IMR-90 (cell line): ENCODE measurements at regions not wholly inside any gene's neighbourhood (a gene's known extent, or its start where the extent isn't known, plus 50 kb on each side); places are given as distances from the start of the nearest gene placed in this dataset.

Experiments used
- ATAC-seq: fragments of 200-7000 bp; cut with Tn5 transposase; 2 replicates; pipeline ENCODE4 v1.9.1; 2020; ENCODE audit warnings: low read depth, mild to moderate bottlenecking, moderate library complexity
- BruUV-seq: library from RNA; stranded (reverse); fragments of 400-500 nt; replicated peaks from 2 replicates; lab custom pipeline; 2021; lab: Mats Ljungman, UMichigan
- CTCF ChIA-PET: fragments of 300-600 bp; formaldehyde crosslinking; extraction: SDS; loops from one replicate; lab custom pipeline; 2021; ENCODE audit warnings: antibody characterized with exemption; lab: Yijun Ruan, JAX
- POLR2A ChIA-PET: fragments of 300-600 bp; sonication (Branson Sonifier 250); formaldehyde crosslinking; loops from one replicate; lab custom pipeline; 2022; ENCODE audit warnings: antibody characterized with exemption; ENCODE audit not compliant: unreplicated experiment; lab: Charles Lee
- DNase-seq: peaks from one replicate; pipeline ENCODE4 v3.0.0; 2013
- H2AFZ ChIP-seq: replicated peaks from 2 replicates; pipeline ENCODE3; 2013; ENCODE audit warnings: low read length, mild to moderate bottlenecking; ENCODE audit not compliant: poor library complexity
- H2AK5ac ChIP-seq: 2 replicates; pipeline ENCODE4 v1.6.1; 2013; ENCODE audit warnings: low read depth, low read length, inconsistent platforms
- H2AK9ac ChIP-seq: replicated peaks from 2 replicates; pipeline ENCODE3; 2013; ENCODE audit warnings: mild to moderate bottlenecking, low read depth, low read length, moderate library complexity; ENCODE audit not compliant: poor library complexity
- H2BK120ac ChIP-seq: 2 replicates; pipeline ENCODE4 v1.6.1; 2013; ENCODE audit warnings: low read depth, low read length, inconsistent platforms
- H2BK15ac ChIP-seq: 3 replicates; pipeline ENCODE4 v1.6.1; 2013; ENCODE audit warnings: low read depth, low read length, inconsistent platforms
- H2BK20ac ChIP-seq: 2 replicates; pipeline ENCODE4 v1.6.1; 2013; ENCODE audit warnings: low read depth, mild to moderate bottlenecking, inconsistent platforms, low read length, moderate library complexity
- H2BK5ac ChIP-seq: 2 replicates; pipeline ENCODE4 v1.6.1; 2013; ENCODE audit warnings: mild to moderate bottlenecking, low read depth, low read length, inconsistent platforms; ENCODE audit not compliant: poor library complexity, severe bottlenecking
- H3K14ac ChIP-seq: replicated peaks from 2 replicates; pipeline ENCODE4 v1.6.1; 2013; ENCODE audit warnings: low read depth, low read length, inconsistent platforms
- H3K18ac ChIP-seq: 2 replicates; pipeline ENCODE4 v1.6.1; 2013; ENCODE audit warnings: low read depth, low read length, control low read depth
- H3K23ac ChIP-seq: 2 replicates; pipeline ENCODE4 v1.6.1; 2013; ENCODE audit warnings: low read depth, low read length, inconsistent platforms
- H3K27ac ChIP-seq: 2 replicates; pipeline ENCODE4 v1.5.1; 2013; ENCODE audit warnings: mild to moderate bottlenecking, control low read depth, low read length; ENCODE audit not compliant: insufficient read depth
- H3K27me3 ChIP-seq: 2 replicates; pipeline ENCODE4 v1.6.1; 2013; ENCODE audit warnings: low read length; ENCODE audit not compliant: control insufficient read depth, insufficient read depth
- H3K36me3 ChIP-seq: 2 replicates; pipeline ENCODE4 v1.6.1; 2013; ENCODE audit warnings: low read length, mixed read lengths; ENCODE audit not compliant: control insufficient read depth, insufficient read depth
- H3K4ac ChIP-seq: 2 replicates; pipeline ENCODE4 v1.6.1; 2013; ENCODE audit warnings: low read depth, low read length, inconsistent platforms
- H3K4me1 ChIP-seq: 2 replicates; pipeline ENCODE4 v1.6.1; 2013; ENCODE audit warnings: low read length, mixed read lengths; ENCODE audit not compliant: control insufficient read depth, insufficient read depth
- H3K4me2 ChIP-seq: 2 replicates; pipeline ENCODE4 v1.6.1; 2013; ENCODE audit warnings: low read depth, mild to moderate bottlenecking, control low read depth, low read length, moderate library complexity
- H3K4me3 ChIP-seq: 2 replicates; pipeline ENCODE4 v1.5.1; 2013; ENCODE audit warnings: low read depth, mild to moderate bottlenecking, control low read depth, low read length, moderate library complexity; ENCODE audit not compliant: insufficient read depth
- H3K56ac ChIP-seq: 2 replicates; pipeline ENCODE4 v1.6.1; 2013; ENCODE audit warnings: low read length, inconsistent platforms; ENCODE audit not compliant: insufficient read depth; ENCODE audit errors: extremely low read depth
- H3K79me1 ChIP-seq, 2 experiments: 2 replicates each; pipeline ENCODE4 v1.6.1; 2013; ENCODE audit warnings: low read length in 2 of 2, inconsistent platforms in 1 of 2, low read depth in 1 of 2
- H3K9ac ChIP-seq: 2 replicates; pipeline ENCODE4 v1.6.1; 2013; ENCODE audit warnings: low read depth, low read length, control low read depth
- H3K9me1 ChIP-seq: 2 replicates; pipeline ENCODE4 v1.6.1; 2013; ENCODE audit warnings: low read length, inconsistent platforms; ENCODE audit not compliant: insufficient read depth
- H3K9me3 ChIP-seq: 2 replicates; pipeline ENCODE4 v1.6.1; 2013; ENCODE audit warnings: low read length; ENCODE audit not compliant: control insufficient read depth, insufficient read depth
- H4K20me1 ChIP-seq: 2 replicates; pipeline ENCODE4 v1.6.1; 2013; ENCODE audit warnings: low read length, inconsistent platforms; ENCODE audit not compliant: insufficient read depth
- H4K5ac ChIP-seq: 2 replicates; pipeline ENCODE4 v1.6.1; 2013; ENCODE audit warnings: mild to moderate bottlenecking, low read depth, low read length, control low read depth
- H4K8ac ChIP-seq, 2 experiments: 2 replicates each; pipeline ENCODE4 v1.6.1; 2013; ENCODE audit warnings: low read depth in 2 of 2, low read length in 2 of 2, control low read depth in 1 of 2, inconsistent platforms in 1 of 2
- H4K91ac ChIP-seq: 2 replicates; pipeline ENCODE4 v1.6.1; 2013; ENCODE audit warnings: low read depth, low read length, inconsistent platforms; ENCODE audit not compliant: insufficient read depth
- BHLHE40 ChIP-seq: fragments of 150-350 bp; IDR thresholded peaks from 2 replicates; pipeline ENCODE4 v1.6.1; 2016; ENCODE audit warnings: mild to moderate bottlenecking, low read depth, low read length
- CHD1 ChIP-seq: IDR thresholded peaks from 2 replicates; pipeline ENCODE4 v1.6.1; 2012; ENCODE audit warnings: low read depth, low read length, improper control_type of control experiment
- MAFK ChIP-seq: IDR thresholded peaks from 2 replicates; pipeline ENCODE4 v1.6.1; 2012; ENCODE audit warnings: low read depth, low read length, improper control_type of control experiment
- MXI1 ChIP-seq: IDR thresholded peaks from 2 replicates; pipeline ENCODE4 v1.6.1; 2012; ENCODE audit warnings: low read depth, mild to moderate bottlenecking, low read length, moderate library complexity, borderline replicate concordance
- NFE2L2 ChIP-seq: fragments of 150-350 bp; IDR thresholded peaks from 2 replicates; pipeline ENCODE4 v1.6.1; 2016; ENCODE audit warnings: low read depth, mild to moderate bottlenecking, low read length
- RCOR1 ChIP-seq: IDR thresholded peaks from 2 replicates; pipeline ENCODE4 v1.6.1; 2012; ENCODE audit warnings: mild to moderate bottlenecking, low read length, improper control_type of control experiment; ENCODE audit not compliant: insufficient replicate concordance
- RFX5 ChIP-seq: IDR thresholded peaks from 2 replicates; pipeline ENCODE4 v1.8.0; 2012; ENCODE audit warnings: low read depth, mild to moderate bottlenecking, low read length, moderate library complexity
- WGBS, 2 experiments: methylation state at CpG; one replicate each; pipeline versions ENCODE4 v1.1.5 to v1.1.7; 2013; ENCODE audit warnings: missing lambda C conversion rate in 2 of 2; ENCODE audit not compliant: insufficient read length in 1 of 2; ENCODE audit errors: extremely low coverage in 2 of 2; 5-methylcytosine and 5-hydroxymethylcytosine counted together
- dilution Hi-C: fragments of 300-500 bp; cut with HindIII; formaldehyde crosslinking; loops from one replicate; pipeline ENCODE4 v1.14.3; 2018; ENCODE audit warnings: low sequenced_read_pairs; ENCODE audit not compliant: unreplicated experiment
- in situ Hi-C: fragments of 300-500 bp; cut with MboI; formaldehyde crosslinking; loops from 3 replicates; pipeline ENCODE4 v1.14.3; 2019; ENCODE audit warnings: low sequenced_read_pairs, inconsistent platforms, mixed read lengths
- intact Hi-C: fragments of 100-400 bp; cut with micrococcal nuclease; formaldehyde crosslinking; loops from 2 replicates; pipeline ENCODE4 v1.10.0; 2022
- TF ChIP-seq, protein P1 (sequence below): fragments of 150-350 bp; IDR thresholded peaks from 2 replicates; pipeline ENCODE4 v1.6.1; 2016; ENCODE audit warnings: low read depth, mild to moderate bottlenecking, low read length, moderate library complexity, borderline replicate concordance

GRCh38 chr17:59508999-59509625 is 56.3 kb upstream of the DHX40 start:
- ChIA-PET POLR2A (no interaction called here), CTCF (interaction anchor here (2.0 kb wide), 1 partner anchor 12 kb away, joined by 5 read pairs; no protein-coding TSS in a partner anchor)
- no peaks in the 10 kb centered on the region for H3K36me3 ChIP-seq
- no peak overlapping the region for H2AK9ac ChIP-seq
- H2AFZ ChIP-seq, result no peak overlapping the region
- H4K5ac ChIP-seq, result no peak overlapping the region
- in situ Hi-C loops, result no loop called here
- H3K14ac ChIP-seq, result no peak overlapping the region
- no peak overlapping the region for H2BK120ac ChIP-seq
- H3K79me1 ChIP-seq, result no peaks in the 10 kb centered on the region
- no peak overlapping the region for H3K9ac ChIP-seq
- H2BK5ac ChIP-seq, result no peak overlapping the region
- no peak overlapping the region for H2AK5ac ChIP-seq
- no peaks in the 10 kb centered on the region for H3K9me3 ChIP-seq
- H3K4ac ChIP-seq, result no peak overlapping the region
- no TSS peak for BruUV-seq
- H2BK20ac ChIP-seq, result no peak overlapping the region
- H3K9me1 ChIP-seq, result no peaks in the 10 kb centered on the region
- H3K27me3 ChIP-seq, result no peaks in the 10 kb centered on the region; the same call in 1 of the 2 replicates
- H4K20me1 ChIP-seq, result no peaks in the 10 kb centered on the region
- dilution Hi-C loops, result no loop called here
- no peak overlapping the region for H3K4me2 ChIP-seq
- H3K56ac ChIP-seq, result no peak overlapping the region
- intact Hi-C loops, result no loop called here
- TF ChIP-seq BHLHE40, result no peak
- TF ChIP-seq, protein P1, sequence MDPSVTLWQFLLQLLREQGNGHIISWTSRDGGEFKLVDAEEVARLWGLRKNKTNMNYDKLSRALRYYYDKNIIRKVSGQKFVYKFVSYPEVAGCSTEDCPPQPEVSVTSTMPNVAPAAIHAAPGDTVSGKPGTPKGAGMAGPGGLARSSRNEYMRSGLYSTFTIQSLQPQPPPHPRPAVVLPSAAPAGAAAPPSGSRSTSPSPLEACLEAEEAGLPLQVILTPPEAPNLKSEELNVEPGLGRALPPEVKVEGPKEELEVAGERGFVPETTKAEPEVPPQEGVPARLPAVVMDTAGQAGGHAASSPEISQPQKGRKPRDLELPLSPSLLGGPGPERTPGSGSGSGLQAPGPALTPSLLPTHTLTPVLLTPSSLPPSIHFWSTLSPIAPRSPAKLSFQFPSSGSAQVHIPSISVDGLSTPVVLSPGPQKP, result no peak
- TF ChIP-seq RFX5, result no peak
- TF ChIP-seq RCOR1, result no peak
- TF ChIP-seq MXI1, result no peak
- no peak for TF ChIP-seq NFE2L2
- TF ChIP-seq MAFK, result no peak
- no peak for TF ChIP-seq CHD1
- H3K27ac ChIP-seq, result no peak overlapping the region
- no peak overlapping the region for H2BK15ac ChIP-seq
- ATAC-seq, result no peak
- peaks cover 3% of the 10 kb centered on the region; the same call in 1 of the 2 replicates for H3K4me1 ChIP-seq
- 100% methylated on average over 1 of the region's 7 CpGs; no CpG with 5 or more reads in 1 of the 2 experiments for WGBS, 2 experiments
- H4K8ac ChIP-seq, result no peak overlapping the region
- no peak overlapping the region for H3K23ac ChIP-seq
- H4K91ac ChIP-seq, result no peak overlapping the region
- no peak overlapping the region for H3K18ac ChIP-seq
- no peak overlapping the region for H3K4me3 ChIP-seq
- DNase-seq, result no peak
